ENCODE measurements at regions not wholly inside any gene's neighbourhood (a gene's known extent, or its start where the extent isn't known, plus 50 kb on each side); places are given as distances from the start of the nearest gene placed in this dataset.
"Not testable (repeated sequence)": the region's sequence is repeated elsewhere in the genome, so short reads cannot be mapped to it uniquely, and the experiment has no call there.

- DNase-seq, result no peak
These were observed 219.4 kb downstream of the SETD4 start for GRCh38 chr21:35840949-35841348.

- peak in 1 of 2 experiments; percentile 48 for DNase-seq
These were observed 220.0 kb downstream of the SETD4 start for GRCh38 chr21:35840197-35840799.

- no peak for DNase-seq
These were observed 221.2 kb downstream of the SETD4 start for GRCh38 chr21:35838987-35839763.

- no peak for DNase-seq
These were observed 222.0 kb downstream of the SETD4 start for GRCh38 chr21:35838350-35838749.

- DNase-seq, result no peak
These were observed 226.3 kb downstream of the SETD4 start for GRCh38 chr21:35833991-35834390.

GRCh38 chr21:35833388-35833787 lies 226.9 kb downstream of the SETD4 start:
- DNase-seq, result no peak

GRCh38 chr21:35831230-35831629 lies 229.1 kb downstream of the SETD4 start:
- no peak for DNase-seq

GRCh38 chr21:35829067-35829466 lies 231.3 kb downstream of the SETD4 start:
- DNase-seq, result no peak

GRCh38 chr21:35828161-35828560 lies 232.2 kb downstream of the SETD4 start:
- DNase-seq, result no peak

GRCh38 chr21:35827004-35827403 lies 233.3 kb downstream of the SETD4 start:
- DNase-seq, result no peak

- no peak for DNase-seq
These were observed 234.7 kb downstream of the SETD4 start for GRCh38 chr21:35825370-35826353.

- DNase-seq, result no peak
These were observed 236.2 kb downstream of the SETD4 start for GRCh38 chr21:35824136-35824535.

GRCh38 chr21:35819134-35819533 lies 241.2 kb downstream of the SETD4 start:
- no peak for DNase-seq

- DNase-seq, result no peak
These were observed 241.7 kb downstream of the SETD4 start for GRCh38 chr21:35818597-35818996.

- DNase-seq, result no peak
These were observed 245.3 kb downstream of the SETD4 start for GRCh38 chr21:35814858-35815619.

- no peak for DNase-seq
These were observed 247.6 kb downstream of the SETD4 start for GRCh38 chr21:35812679-35813078.

- no peak for DNase-seq
These were observed 249.0 kb downstream of the SETD4 start for GRCh38 chr21:35811191-35811806.

GRCh38 chr21:35810431-35810970 lies 249.8 kb downstream of the SETD4 start:
- DNase-seq, result no peak

GRCh38 chr21:35801391-35801790 lies 258.9 kb downstream of the SETD4 start:
- no peak for DNase-seq

GRCh38 chr21:35800796-35801385 lies 259.4 kb downstream of the SETD4 start:
- DNase-seq, result not testable (repeated sequence)

- DNase-seq, result no peak
These were observed 263.5 kb downstream of the SETD4 start for GRCh38 chr21:35796844-35797243.
